ENCODE measurements at regions not wholly inside any gene's neighbourhood (a gene's known extent, or its start where the extent isn't known, plus 50 kb on each side); places are given as distances from the start of the nearest gene placed in this dataset.
"Not testable (repeated sequence)": the region's sequence is repeated elsewhere in the genome, so short reads cannot be mapped to it uniquely, and the experiment has no call there.

DNA sequence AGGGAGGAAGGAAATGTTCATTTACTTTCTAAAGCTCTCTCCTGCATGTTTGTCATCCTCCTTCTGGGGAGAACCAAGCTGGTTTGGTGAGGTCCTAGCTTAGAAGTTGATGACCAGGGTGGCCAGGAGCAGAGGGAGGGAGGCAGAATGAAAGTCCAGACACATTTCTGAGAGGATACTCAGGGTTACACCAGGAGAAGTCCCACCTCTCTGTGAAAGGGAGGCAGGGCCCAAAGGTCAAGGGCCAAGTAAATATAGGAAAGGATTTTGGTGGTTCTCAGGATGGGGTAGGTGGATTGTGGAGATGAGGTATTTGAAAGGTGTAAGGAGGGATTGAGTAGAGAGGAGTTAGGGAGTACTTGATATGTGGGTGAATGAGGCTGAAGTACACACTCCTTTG is 58.0 kb upstream of the FBXO11 start:
- DNase-seq = no peak

DNA sequence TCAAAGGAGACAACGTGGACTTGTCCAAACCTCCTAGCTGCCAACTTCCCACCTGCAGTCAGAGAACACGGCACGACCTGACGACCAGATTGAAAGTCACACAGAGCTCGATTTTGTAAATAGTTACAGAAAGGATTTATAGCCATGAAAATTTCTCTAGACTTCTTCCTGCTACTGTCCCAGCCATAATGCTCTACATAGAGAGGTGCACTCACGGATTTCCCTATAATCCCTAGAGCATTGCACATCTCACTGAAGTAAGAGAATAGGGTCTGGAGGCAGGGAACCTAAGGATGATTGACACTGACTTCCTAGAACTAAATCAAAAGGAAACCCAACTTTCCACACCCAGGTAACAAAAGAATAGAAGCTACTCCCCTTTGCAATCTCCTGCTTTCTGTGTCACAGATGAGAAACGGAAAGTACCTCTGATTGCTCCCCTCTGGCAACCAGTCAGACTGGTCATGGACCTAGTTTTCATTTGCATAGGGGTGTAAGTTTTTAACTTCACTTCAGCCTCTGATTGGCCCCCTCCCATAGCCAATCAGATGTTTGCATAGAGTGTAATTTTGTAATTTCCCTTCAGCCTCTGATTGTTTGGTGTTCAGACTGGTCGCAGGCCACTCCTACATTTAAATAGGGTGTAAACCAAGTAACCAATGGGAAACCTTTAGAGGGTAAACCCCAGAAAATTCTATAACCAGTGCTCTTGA is 58.6 kb upstream of the FBXO11 start:
- no peak for DNase-seq

DNA sequence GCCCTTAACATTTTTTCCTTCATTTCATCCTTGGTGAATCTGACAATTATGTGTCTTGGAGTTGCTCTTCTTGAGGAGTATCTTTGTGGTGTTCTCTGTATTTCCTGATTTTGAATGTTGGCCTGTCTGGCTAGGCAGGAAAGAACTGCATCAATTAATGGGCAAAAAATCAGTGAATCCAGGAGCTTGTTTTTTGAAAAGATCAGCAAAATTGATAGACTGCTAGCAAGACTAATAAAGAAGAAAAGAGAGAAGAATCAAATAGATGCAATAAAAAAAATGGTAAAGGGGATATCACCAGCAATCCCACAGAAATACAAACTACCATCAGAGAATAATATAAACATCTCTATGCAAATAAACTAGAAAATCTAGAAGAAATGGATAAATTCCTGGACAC is 70.4 kb upstream of the FBXO11 start:
- not testable (repeated sequence) for DNase-seq

DNA sequence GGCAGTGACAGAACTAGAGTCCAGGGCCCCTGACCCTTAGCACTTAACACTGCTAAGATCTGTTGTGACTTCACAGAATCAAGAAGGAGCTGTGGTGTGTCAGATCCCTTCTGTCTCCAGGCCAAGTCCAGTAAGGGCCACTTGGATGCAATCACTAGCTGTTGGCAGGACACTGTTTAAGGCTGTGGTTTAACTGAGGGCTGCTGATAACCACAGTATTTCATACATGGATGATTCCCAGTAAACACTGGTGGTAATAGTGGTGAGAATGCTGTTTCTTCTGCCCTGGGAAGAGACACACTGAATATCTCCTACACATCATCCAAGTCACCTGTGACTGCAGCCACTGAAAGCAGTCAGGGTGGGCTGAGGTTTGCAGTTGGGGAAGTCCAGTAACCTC is 77.7 kb upstream of the FBXO11 start:
- no peak for DNase-seq

DNA sequence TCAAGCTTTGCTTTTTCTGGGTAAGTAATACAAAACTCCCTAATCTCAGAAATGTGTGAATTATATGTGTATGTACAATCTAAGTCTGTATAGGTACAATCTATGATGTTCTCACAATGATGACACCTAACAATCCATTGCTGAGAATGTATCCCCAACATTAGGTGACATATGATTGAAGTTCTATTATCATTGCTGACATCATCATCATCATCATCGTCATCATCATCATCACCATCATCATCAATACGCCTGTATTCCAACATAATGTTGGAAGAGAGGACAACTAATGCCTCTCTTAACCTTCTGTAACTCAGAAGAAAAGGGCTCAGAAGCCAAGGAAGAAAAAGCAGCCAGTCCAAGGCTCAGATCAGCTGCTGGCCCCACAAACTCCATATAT is 84.2 kb upstream of the FBXO11 start:
- DNase-seq = no peak

DNA sequence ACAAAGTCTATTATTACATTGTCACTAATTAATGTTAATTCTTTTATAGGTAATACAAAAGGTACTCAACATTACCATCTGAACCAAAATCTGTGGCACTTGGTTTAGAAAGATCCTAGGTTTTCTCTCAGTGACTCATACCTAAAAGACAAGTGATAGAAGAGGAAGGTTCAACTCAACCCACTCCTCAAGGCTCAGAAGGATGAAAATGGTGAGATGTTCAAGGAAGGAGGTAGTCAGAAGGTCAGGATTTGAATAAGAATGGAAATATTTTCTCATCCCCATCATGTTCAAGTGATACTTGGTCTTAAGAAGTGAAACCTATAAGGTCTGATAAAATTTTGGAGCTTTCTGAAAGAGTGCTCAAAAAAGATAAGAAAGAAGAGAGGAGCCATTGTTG is 86.4 kb upstream of the FBXO11 start:
- no peak for DNase-seq

DNA sequence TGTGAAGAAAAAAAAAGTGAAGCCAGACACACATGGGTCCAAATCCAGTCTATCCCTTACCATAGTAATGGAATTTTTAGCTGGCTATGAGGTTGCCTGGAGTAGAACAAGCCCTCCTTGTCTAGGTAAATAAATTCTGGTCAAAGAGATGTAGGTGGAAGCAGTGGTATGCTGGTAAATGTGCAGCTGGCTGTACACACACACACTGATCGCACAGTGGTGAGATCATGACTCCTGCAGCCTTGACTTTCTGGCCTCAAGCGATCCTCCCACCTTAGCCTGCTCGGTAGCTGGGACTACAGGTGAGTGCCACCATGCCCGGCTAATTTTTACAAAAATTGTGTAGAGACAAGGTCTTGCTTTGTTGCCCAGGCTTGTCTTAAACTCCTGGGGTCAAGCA is 90.5 kb upstream of the FBXO11 start:
- no peak for DNase-seq

DNA sequence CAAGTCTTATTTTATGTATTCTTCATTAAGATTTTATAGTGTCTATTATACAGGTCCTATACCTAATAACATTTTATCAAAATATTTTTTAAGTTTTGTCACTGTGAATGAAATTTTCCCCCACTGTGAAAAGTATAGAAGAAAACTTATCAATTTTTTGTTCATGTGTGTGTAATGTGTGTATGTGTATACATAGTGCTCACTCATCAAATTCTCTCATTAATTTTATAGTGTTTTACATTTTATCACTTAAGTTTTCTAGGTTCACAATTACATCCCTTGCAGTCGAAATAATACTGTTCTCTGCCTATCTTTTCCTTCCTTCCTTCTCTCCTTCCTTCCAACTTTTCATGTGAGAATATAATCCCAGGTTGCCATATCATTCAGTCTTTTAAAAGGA is 93.2 kb upstream of the FBXO11 start:
- no peak for DNase-seq

DNA sequence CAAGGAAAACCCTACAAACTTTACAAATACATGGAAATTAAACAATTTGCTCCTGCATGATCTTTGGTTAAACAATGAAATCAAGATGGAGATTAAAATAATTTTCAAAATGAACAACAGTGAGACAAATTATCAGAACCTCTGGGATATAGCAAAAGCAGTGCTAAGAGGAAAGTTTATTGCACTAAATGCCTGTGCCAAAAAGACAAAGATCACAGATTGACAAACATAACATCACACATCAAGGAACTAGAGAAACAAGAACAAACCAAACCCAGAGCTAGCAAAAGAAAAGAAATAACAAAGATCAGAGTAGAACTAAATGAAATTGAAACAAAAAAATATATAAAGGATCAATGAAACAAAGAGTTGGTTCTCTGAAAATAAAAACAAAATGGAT is 95.2 kb upstream of the FBXO11 start:
- no peak for DNase-seq

DNA sequence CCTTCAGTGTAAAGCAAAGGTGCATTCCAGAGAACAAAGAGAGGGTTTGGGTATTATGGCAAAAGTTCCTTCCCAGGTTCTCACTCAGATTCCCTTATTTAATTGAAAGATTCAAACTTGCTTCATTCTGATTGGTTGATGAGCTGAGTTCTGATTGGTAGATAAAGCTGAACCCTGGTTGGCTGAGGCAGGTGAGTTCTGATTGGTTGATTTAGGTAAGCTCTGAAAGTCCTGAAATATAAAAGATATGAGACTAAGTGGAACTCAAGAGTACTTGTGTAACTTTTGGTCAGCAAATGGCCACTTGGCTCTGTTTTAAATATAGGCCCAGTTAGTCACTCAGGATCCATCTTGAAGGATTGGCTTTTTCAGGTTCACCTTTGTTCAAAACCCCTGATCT is 99.8 kb upstream of the FBXO11 start:
- DNase-seq = no peak

DNA sequence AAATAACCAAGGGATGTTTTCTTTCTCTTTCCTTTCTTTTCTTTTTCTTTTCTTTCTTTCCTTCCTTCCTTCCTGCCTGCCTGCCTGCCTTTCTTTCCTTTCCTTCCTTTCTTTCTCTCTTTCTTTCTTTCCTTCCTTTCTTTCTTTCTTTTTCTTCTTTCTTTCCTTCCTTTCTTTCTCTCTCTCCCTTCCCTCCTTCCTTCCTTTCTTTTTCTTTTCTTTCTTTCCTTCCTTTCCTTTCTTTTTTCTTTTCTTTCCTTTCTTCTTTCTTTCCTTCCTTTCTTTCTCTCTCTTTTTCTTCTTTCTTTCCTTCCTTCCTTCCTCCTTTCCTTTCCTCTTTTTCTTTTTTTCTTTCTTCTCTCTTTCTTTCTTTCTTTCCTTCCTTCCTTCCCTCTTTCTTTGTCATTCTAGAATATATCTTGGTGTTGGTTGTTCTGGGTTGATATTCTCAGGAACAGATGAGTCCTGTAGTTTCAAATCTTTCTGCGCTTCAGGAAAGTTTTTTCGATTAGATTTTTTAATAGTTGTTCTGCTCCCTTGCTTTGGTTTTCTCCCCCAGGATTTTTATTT is 101.5 kb upstream of the FBXO11 start:
- DNase-seq = no peak

DNA sequence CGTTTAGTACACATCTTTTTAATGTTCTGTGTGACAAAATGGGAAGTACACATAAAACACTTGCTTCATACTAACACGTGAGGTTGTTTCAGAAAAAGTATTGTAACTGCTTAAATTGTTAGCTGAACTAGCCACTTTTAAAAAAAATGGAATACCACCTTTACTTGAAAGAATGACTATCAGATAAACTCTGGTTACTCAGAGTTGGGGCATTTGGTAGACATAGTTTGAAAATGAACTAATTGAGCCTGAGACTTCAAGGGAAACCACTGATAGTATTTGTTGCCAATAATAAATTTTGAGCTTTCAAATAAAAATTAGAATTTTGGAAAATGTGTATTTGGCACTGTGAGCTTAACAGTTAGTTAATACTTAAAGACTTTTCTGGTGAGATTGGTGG is 103.0 kb upstream of the FBXO11 start:
- no peak for DNase-seq

DNA sequence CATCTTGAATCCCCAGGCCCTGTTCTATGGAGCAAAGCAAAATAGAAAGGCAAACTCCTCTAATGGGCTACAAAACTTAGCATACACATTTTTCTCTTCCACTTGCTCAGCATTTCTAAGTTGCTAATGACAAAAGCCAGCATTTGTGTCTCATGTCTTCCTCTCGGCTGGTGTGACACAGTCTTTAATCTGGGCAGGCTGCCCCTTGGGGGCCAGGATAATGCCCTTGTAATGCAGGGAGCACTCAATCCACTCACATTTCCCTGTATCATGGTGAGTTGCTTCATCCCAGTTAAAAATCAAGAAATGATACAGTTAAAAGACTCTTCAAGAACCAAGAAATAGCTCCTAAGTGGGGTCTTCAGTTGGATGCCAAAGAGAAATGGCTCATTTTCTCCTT is 109.1 kb upstream of the FBXO11 start:
- no peak for DNase-seq

DNA sequence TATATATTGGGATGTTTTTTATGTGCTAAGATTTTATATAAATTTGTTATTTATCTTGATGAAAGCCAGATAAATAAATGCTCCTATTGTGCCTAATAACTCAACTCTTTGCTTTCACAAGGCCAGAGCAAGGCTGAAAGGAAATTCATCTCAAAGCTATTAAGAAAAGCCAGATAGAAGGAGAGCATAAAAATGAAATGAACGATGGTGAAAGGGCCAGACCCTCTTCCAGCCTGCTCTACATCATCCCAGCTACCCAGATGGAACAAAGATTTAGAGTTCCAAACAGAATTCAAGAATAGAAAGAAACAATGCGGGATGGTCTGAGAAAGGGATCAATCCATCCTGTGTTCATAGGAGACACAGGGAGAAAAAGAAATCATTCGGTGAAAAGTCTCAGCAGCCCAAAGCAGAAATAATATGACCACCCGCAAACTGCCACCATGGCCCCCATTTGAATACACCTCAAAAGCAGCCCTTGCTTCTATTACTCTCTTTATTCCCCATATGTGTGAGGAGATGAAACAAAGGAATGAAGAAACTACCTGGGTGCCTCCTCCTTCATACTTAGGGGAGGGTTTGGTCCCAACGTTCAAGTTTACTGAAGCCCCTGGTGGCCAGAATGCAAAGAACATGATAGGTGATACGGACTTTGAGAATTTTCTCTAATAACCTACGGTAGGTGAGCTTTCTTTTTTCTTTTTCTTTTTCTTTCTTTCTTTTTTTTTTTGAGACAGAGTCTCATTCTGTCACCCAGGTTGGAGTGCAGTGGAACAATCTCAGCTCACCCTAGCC is 110.1 kb upstream of the FBXO11 start:
- DNase-seq = no peak

DNA sequence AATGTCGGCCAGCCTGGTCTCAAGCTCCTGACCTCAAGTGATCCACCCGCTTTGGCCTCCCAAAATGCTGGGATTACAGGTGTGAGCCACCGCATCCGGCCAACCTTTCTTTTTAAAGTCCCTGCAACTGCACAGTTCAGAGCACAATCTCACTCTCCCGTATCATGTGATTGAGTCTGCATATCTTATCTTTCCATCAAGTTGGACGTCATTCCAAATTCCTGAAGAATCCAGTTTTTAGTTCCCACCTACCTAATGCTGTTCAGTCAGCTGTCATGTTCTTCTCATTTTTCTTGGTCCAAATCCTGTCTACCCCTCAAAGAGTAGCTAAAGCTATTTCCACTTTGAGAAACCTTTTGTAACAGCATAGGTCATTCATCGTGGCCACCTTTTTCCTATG is 110.8 kb upstream of the FBXO11 start:
- no peak for DNase-seq

DNA sequence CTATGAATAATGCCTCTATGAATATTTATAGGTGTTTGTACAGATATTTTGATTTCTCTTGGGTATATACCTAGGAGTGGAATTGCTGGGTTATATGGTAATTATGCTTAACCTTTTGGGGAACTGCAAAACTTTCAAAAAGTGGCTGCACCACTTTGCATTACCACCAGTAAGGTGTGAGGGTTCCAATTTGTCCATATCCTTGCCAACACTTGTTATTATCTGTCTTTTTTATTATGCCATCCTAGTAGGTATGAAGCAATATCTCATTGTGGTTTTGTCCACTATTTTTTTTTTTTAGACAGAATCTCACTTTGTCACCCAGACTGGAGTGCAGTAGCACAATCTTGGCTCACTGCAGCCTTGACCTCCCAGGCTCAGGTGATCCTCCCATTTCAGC is 112.2 kb upstream of the FBXO11 start:
- DNase-seq = no peak

DNA sequence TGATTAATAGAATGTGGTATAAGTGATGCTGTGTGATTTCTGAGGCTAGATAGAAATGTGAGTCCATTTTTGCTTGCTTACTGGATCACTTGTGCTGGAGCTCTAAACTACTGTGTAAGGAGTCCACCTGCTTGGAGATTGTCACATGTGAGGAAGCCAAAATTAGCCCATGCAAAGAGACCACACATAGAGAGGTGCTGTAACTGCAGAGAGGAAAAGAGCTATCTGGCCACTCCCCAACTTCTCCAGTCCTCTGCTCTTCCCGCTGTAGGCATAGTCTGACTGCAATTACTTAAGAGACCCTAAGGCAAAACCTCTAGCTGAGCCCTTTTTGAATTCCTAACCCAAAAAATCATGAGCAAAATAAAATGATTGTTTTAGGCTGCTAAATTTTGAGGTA is 120.6 kb upstream of the FBXO11 start:
- no peak for DNase-seq

DNA sequence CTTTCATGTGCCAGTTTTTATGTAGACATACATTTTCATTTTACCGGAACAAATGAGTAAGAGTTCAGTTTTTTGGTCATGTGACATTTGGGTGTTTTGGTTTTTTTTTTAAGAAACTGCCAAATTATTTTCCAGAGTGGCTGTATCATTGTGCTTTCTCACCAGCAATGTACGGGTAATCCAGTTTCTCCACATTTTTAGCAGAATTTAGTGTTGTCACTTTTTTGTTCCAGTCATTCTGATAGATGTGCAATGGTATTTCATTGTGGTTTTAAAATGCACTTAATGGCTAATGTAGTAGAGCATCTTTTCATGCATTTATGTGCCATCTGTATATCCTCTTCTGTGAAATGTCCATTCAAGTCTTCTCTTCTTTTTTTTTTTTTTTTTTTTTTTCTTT is 126.5 kb upstream of the FBXO11 start:
- no peak for DNase-seq

DNA sequence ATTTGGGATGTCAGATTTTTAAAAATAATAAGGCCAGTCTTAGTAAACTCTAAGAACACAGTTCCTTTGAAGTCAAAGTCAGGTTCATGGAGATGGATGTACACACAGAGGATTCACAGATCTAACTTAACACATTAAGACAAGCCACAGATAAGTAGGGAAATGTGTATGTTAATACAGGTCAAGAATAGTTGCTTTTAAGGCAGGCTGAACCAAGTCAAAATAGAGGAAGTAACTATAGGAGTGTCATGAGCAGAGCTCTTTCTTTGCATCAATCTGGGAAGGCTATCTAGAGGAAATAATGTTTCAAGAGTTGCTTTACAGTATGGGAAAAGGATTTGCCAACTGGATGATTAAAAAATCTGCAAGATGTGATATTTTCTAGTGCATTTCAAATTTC is 128.0 kb upstream of the FBXO11 start:
- DNase-seq = no peak

DNA sequence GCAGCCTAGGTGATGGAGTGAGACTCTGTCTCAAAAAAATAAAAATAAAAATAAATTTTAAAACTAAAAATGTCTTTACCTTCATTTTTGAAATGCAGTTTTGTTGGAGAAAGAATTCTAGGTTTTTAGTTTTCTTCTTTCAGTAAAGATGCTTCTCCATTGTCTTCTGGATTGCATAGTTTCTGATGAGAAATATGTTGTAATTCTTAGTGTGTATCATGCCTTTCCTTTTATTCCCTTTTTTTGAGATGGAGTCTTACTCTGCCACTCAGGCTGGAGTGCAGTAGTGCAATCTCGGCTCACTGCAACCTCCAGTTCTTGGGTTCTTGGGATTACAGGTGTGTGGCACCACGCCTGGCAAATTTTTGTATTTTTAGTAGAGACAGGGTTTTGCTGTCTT is 130.0 kb upstream of the FBXO11 start:
- DNase-seq = no peak

DNA sequence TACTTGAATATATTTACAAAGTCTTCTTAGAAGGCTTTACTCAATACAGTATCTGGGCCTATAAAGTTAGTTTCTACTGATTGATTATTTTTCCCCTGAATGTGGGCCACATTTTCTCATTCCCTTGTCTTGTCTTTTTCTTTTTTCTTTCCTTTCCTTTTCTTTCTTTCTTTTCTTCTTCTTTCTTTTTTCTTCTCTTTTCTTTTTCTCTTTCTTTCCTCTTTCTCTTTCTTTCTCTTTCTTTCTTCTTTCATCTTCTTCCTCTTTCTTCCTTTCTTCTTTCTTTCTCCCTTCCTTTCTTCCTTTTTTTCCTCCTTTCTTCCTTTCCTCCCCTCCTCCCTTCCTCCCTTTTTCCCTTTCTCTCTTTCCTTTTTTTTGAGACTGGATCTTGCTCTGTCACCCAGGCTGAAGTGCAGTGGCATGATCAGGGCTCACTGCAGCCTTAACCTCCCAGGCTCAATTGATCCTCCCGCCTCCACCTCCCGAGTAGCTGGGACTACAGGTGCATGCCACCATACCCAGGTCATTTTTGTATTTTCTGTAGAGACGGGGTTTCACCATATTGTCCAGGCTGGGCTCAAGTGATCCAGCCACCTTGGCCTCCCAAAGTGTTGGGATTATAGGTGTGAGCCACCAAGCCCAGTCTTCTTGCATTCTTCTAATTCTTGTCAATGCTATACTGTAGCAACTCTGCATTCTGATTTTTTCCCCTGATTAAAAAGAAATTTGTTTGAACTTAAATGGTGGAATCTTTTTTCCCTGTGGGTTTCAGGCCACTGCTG is 133.1 kb upstream of the FBXO11 start:
- DNase-seq = no peak

DNA sequence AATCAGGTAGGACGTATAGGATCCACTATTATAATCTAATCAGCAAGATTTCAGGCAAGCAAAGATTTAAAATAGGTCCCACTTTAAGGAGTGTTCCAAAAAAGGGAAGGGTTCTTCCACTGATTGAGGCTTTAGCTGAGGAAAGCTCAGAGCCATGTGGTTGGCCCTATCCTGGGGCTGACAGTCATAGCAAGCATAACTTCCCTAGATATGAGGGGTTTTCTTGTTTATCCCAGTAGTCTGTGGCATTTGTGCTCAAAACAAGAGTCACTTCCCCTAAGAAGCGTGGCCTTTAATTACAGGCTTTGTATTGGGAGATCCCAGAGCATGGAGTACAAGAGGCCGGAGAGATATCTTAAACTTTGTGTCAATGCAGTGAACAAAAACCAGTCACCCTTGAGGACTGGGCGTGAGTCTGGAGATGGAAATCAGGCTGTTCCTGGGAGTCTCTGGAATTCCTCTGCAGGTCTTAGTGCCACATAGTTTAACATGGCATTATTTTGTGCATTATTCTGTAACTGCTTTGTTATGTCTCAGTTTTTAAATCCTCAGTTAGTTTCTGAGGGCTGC is 136.9 kb upstream of the FBXO11 start:
- DNase-seq = no peak

DNA sequence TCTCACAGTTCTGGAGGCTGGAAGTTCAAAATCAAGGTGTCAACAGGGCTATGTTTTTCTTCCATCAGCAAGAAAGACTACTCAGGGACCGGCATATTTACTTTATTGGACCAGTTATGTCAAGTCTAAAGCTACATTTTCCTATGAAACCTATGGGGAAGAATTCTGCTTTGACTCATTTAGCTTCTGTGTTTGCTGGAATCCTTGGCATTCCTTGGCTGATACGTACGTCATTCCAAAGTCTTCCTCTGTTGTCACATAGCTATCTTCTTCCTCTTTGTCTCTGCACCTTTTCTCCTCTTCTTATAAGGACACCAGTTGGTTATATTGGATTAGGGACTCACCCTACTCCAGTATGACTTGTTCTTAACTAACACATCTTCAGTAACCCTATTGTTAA is 137.4 kb upstream of the FBXO11 start:
- DNase-seq = no peak
